ENCODE measurements at regions not wholly inside any gene's neighbourhood (a gene's known extent, or its start where the extent isn't known, plus 50 kb on each side); places are given as distances from the start of the nearest gene placed in this dataset.
A peak's percentile ranks its signal among the peaks of the same experiment; 100 is the strongest.

DNA sequence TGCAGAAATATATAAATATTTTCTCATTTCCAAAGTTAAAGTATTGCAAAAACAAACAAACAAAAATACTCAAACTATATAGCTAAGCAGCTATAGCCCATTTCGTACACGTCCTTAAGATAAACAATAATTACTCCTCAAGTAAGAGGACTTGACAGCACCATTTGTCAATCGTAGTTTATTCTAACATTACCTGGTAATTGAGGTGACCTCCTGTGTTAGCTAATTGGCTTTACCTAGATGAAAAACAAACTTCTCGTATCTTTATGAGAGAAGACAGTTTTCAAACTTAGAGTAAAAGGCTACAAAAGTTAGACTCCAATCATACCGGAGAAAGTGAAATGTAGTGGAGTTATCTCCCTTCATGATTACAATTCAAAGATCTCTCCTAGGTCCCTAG is 1876.1 kb upstream of the PCDH20 start:
- Histone ChIP-seq H3K4me1 (ENCODE audit: insufficient read depth, low read length) (no peaks in the 10 kb centered on the region), H3K36me3 (ENCODE audit: insufficient read depth, low read length) (no peaks in the 10 kb centered on the region), H3K27ac (ENCODE audit: low read depth, low read length) (no peak overlapping the region), H3K4me3 (ENCODE audit: insufficient read depth, low read depth, low read length) (no peak overlapping the region), H3K79me2 (ENCODE audit: insufficient read depth, low read length) (no peaks in the 10 kb centered on the region), H2AFZ (ENCODE audit: low read depth, low read length) (no peak overlapping the region), H3K4me2 (ENCODE audit: low read length) (no peak overlapping the region), H4K20me1 (ENCODE audit: insufficient read depth, low read length) (no peaks in the 10 kb centered on the region), H3K9ac (ENCODE audit: low read length) (no peak overlapping the region), H3K27me3 (ENCODE audit: insufficient read depth, low read length) (no peaks in the 10 kb centered on the region), H3K9me3 (ENCODE audit: insufficient read depth, low read depth, low read length) (no peaks in the 10 kb centered on the region)
- no peak for FAIRE-seq
- Mint-ChIP-seq H3K27me3 (ENCODE audit: low read depth, unreplicated experiment) (no peaks in the 10 kb centered on the region), H3K4me1 (ENCODE audit: low read depth, unreplicated experiment) (no peaks in the 10 kb centered on the region), H3K4me3 (ENCODE audit: unreplicated experiment) (no peak overlapping the region), H3K36me3 (ENCODE audit: low read depth, unreplicated experiment) (no peaks in the 10 kb centered on the region), H3K27ac (ENCODE audit: unreplicated experiment) (no peak overlapping the region), H3K9me3 (ENCODE audit: unreplicated experiment) (no peaks in the 10 kb centered on the region)
- no peak for TF ChIP-seq EZH2 (IDR thresholded peaks at IDR 0.05; ENCODE audit: insufficient read depth, low read length)
- TF ChIP-seq, protein P1, sequence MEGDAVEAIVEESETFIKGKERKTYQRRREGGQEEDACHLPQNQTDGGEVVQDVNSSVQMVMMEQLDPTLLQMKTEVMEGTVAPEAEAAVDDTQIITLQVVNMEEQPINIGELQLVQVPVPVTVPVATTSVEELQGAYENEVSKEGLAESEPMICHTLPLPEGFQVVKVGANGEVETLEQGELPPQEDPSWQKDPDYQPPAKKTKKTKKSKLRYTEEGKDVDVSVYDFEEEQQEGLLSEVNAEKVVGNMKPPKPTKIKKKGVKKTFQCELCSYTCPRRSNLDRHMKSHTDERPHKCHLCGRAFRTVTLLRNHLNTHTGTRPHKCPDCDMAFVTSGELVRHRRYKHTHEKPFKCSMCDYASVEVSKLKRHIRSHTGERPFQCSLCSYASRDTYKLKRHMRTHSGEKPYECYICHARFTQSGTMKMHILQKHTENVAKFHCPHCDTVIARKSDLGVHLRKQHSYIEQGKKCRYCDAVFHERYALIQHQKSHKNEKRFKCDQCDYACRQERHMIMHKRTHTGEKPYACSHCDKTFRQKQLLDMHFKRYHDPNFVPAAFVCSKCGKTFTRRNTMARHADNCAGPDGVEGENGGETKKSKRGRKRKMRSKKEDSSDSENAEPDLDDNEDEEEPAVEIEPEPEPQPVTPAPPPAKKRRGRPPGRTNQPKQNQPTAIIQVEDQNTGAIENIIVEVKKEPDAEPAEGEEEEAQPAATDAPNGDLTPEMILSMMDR (IDR thresholded peaks at IDR 0.05; ENCODE audit: insufficient read depth, low read depth, low read length) = no peak
- DNase-seq (ENCODE audit: low read depth) = no peak

DNA sequence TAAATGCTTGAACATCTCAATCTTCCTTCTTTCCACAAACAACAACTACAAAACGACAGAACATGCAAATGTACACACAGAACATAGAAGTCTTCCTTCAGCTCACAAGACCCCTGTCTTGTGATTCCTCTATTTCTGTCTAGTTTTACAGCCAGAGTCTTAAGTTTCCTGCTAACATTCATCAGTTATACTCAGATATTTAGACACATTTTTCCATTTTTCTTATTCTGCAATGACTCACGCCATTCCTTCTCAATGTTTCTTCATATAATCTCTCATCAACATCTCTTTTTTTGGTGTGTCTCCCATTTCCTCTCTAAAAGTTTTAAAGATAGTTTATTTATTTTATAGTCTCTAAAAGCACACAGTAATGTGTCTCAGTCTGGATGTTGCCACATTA is 1872.9 kb upstream of the PCDH20 start:
- H3K4me1 ChIP-seq (ENCODE audit: insufficient read depth, low read length) = no peaks in the 10 kb centered on the region
- H2AFZ ChIP-seq (ENCODE audit: low read depth, low read length) = no peak overlapping the region
- DNase-seq (ENCODE audit: low read depth) (peak; percentile 44), FAIRE-seq (no peak)
- Mint-ChIP-seq H3K9me3 (ENCODE audit: unreplicated experiment) (peaks cover 3% of the 10 kb centered on the region), H3K4me3 (ENCODE audit: unreplicated experiment) (no peak overlapping the region), H3K27me3 (ENCODE audit: low read depth, unreplicated experiment) (no peaks in the 10 kb centered on the region), H3K4me1 (ENCODE audit: low read depth, unreplicated experiment) (no peaks in the 10 kb centered on the region), H3K27ac (ENCODE audit: unreplicated experiment) (no peak overlapping the region), H3K36me3 (ENCODE audit: low read depth, unreplicated experiment) (no peaks in the 10 kb centered on the region)
- H3K9me3 ChIP-seq (ENCODE audit: insufficient read depth, low read depth, low read length) = no peaks in the 10 kb centered on the region
- H3K4me2 ChIP-seq (ENCODE audit: low read length) = no peak overlapping the region
- H4K20me1 ChIP-seq (ENCODE audit: insufficient read depth, low read length) = no peaks in the 10 kb centered on the region
- H3K36me3 ChIP-seq (ENCODE audit: insufficient read depth, low read length) = no peaks in the 10 kb centered on the region
- H3K4me3 ChIP-seq (ENCODE audit: insufficient read depth, low read depth, low read length) = no peak overlapping the region
- no peaks in the 10 kb centered on the region for H3K27me3 ChIP-seq (ENCODE audit: insufficient read depth, low read length)
- no peak overlapping the region for H3K9ac ChIP-seq (ENCODE audit: low read length)
- H3K27ac ChIP-seq (ENCODE audit: low read depth, low read length) = no peak overlapping the region
- no peaks in the 10 kb centered on the region for H3K79me2 ChIP-seq (ENCODE audit: insufficient read depth, low read length)
- TF ChIP-seq, protein P1 (IDR thresholded peaks at IDR 0.05; ENCODE audit: insufficient read depth, low read depth, low read length) = no peak
- TF ChIP-seq EZH2 (IDR thresholded peaks at IDR 0.05; ENCODE audit: insufficient read depth, low read length) = no peak

DNA sequence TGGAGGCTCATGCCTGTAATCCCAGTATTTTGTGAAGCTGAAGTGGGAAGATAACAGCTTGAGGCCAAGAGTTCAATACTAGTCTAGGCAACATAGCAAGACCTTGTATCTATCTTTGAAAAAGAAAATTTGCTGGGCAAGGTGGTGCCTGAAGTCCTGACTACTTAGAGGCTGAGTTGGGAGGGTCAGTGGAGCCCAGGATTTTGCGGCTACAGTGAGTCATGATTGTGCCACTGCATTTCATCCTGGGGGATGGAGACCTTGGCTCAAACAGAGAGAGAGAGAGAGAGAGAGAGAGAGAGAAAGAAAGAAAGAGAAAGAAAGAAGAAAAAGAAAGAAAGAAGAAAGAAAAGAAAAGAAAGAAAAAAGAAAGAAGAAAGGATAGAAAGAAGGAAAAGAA is 1872.3 kb upstream of the PCDH20 start:
- no peak for FAIRE-seq

More for the DNA sequence above, 1872.3 kb upstream of the PCDH20 start:
- DNase-seq (ENCODE audit: low read depth) = peak; percentile 16
- Histone ChIP-seq H3K4me2 (ENCODE audit: low read length) (no peak overlapping the region), H3K79me2 (ENCODE audit: insufficient read depth, low read length) (no peaks in the 10 kb centered on the region), H3K4me1 (ENCODE audit: insufficient read depth, low read length) (no peaks in the 10 kb centered on the region), H3K27me3 (ENCODE audit: insufficient read depth, low read length) (no peaks in the 10 kb centered on the region), H4K20me1 (ENCODE audit: insufficient read depth, low read length) (no peaks in the 10 kb centered on the region), H3K9ac (ENCODE audit: low read length) (no peak overlapping the region), H3K36me3 (ENCODE audit: insufficient read depth, low read length) (no peaks in the 10 kb centered on the region), H3K9me3 (ENCODE audit: insufficient read depth, low read depth, low read length) (no peaks in the 10 kb centered on the region), H3K4me3 (ENCODE audit: insufficient read depth, low read depth, low read length) (no peak overlapping the region), H3K27ac (ENCODE audit: low read depth, low read length) (no peak overlapping the region), H2AFZ (ENCODE audit: low read depth, low read length) (no peak overlapping the region)
- Mint-ChIP-seq H3K4me3 (ENCODE audit: unreplicated experiment) (no peak overlapping the region), H3K27me3 (ENCODE audit: low read depth, unreplicated experiment) (no peaks in the 10 kb centered on the region), H3K4me1 (ENCODE audit: low read depth, unreplicated experiment) (no peaks in the 10 kb centered on the region), H3K27ac (ENCODE audit: unreplicated experiment) (no peak overlapping the region), H3K9me3 (ENCODE audit: unreplicated experiment) (peaks cover 3% of the 10 kb centered on the region), H3K36me3 (ENCODE audit: low read depth, unreplicated experiment) (no peaks in the 10 kb centered on the region)
- TF ChIP-seq, protein P1 (IDR thresholded peaks at IDR 0.05; ENCODE audit: insufficient read depth, low read depth, low read length) = no peak
- no peak for TF ChIP-seq EZH2 (IDR thresholded peaks at IDR 0.05; ENCODE audit: insufficient read depth, low read length)

All from astrocyte (in vitro differentiated cells and primary cell).